ENCODE measurements at regions not wholly inside any gene's neighbourhood (a gene's known extent, or its start where the extent isn't known, plus 50 kb on each side); places are given as distances from the start of the nearest gene placed in this dataset.
"Not testable (repeated sequence)": the region's sequence is repeated elsewhere in the genome, so short reads cannot be mapped to it uniquely, and the experiment has no call there.

GRCh38 chr13:65273811-65274420 lies 1956.2 kb downstream of the PCDH9 start:
- TF ChIP-seq, protein P1, sequence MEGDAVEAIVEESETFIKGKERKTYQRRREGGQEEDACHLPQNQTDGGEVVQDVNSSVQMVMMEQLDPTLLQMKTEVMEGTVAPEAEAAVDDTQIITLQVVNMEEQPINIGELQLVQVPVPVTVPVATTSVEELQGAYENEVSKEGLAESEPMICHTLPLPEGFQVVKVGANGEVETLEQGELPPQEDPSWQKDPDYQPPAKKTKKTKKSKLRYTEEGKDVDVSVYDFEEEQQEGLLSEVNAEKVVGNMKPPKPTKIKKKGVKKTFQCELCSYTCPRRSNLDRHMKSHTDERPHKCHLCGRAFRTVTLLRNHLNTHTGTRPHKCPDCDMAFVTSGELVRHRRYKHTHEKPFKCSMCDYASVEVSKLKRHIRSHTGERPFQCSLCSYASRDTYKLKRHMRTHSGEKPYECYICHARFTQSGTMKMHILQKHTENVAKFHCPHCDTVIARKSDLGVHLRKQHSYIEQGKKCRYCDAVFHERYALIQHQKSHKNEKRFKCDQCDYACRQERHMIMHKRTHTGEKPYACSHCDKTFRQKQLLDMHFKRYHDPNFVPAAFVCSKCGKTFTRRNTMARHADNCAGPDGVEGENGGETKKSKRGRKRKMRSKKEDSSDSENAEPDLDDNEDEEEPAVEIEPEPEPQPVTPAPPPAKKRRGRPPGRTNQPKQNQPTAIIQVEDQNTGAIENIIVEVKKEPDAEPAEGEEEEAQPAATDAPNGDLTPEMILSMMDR (IDR thresholded peaks at IDR 0.05) = not testable (repeated sequence)
- TF ChIP-seq POLR2A (IDR thresholded peaks at IDR 0.05) = not testable (repeated sequence)
